Colonic mucosa (tissue), 4 donors: ENCODE measurements at regions not wholly inside any gene's neighbourhood (a gene's known extent, or its start where the extent isn't known, plus 50 kb on each side); places are given as distances from the start of the nearest gene placed in this dataset.

Source experiments
- DNase-seq: peaks from one replicate; pipeline ENCODE4 v3.0.0-alpha.2; 2020
- H3K27ac ChIP-seq: fragments of 200-600 bp; one replicate; pipeline ENCODE4 v1.8.0; 2021
- H3K27me3 ChIP-seq: fragments of 200-600 bp; one replicate; pipeline ENCODE4 v1.8.0; 2021
- H3K36me3 ChIP-seq: fragments of 200-600 bp; one replicate; pipeline ENCODE4 v1.8.0; 2021
- H3K4me1 ChIP-seq: fragments of 200-600 bp; one replicate; pipeline ENCODE4 v1.8.0; 2021; ENCODE audit warnings: mild to moderate bottlenecking
- H3K4me3 ChIP-seq: fragments of 200-600 bp; one replicate; pipeline ENCODE4 v1.8.0; 2021
- H3K9ac ChIP-seq, 2 donors: one replicate each; pipeline ENCODE4 v1.7.0; 2013; ENCODE audit warnings: control low read depth in 2 of 2, low read depth in 2 of 2, low read length in 2 of 2
- H3K9me3 ChIP-seq: fragments of 200-600 bp; one replicate; pipeline ENCODE4 v1.8.0; 2021
- CTCF ChIP-seq: fragments of 200-600 bp; IDR thresholded peaks from one replicate; pipeline ENCODE4 v1.8.0; 2022; ENCODE audit warnings: antibody characterized with exemption, mild to moderate bottlenecking
- intact Hi-C: fragments of 100-400 bp; cut with DNase I; formaldehyde crosslinking; loops from one replicate; pipeline ENCODE4 v1.14.1; 2022
- donor health status: healthy.
- donor health status: DM: no; HTN: no; CAD: no.
- donor health status: DM: no; HTN: no; CAD: no.

- Histone ChIP-seq H3K27ac (no peak overlapping the region), H3K36me3 (no peaks in the 10 kb centered on the region), H3K4me3 (no peak overlapping the region), H3K9me3 (no peaks in the 10 kb centered on the region), H3K27me3 (no peaks in the 10 kb centered on the region), H3K9ac (no peak overlapping the region), H3K4me1 (no peaks in the 10 kb centered on the region)
- no peak for DNase-seq
- no peak for TF ChIP-seq CTCF
- intact Hi-C loops = no loop called here
Observed at GRCh38 chr5:118556792-118557191, 431.6 kb downstream of the DTWD2 start.

- Histone ChIP-seq H3K36me3 (no peaks in the 10 kb centered on the region), H3K4me1 (no peaks in the 10 kb centered on the region), H3K9ac (no peak overlapping the region), H3K9me3 (no peaks in the 10 kb centered on the region), H3K27ac (no peak overlapping the region), H3K27me3 (no peaks in the 10 kb centered on the region), H3K4me3 (no peak overlapping the region)
- intact Hi-C loops = no loop called here
- no peak for TF ChIP-seq CTCF
- no peak for DNase-seq
Observed at GRCh38 chr5:118555727-118556126, 432.6 kb downstream of the DTWD2 start.

GRCh38 chr5:118554981-118555380 lies 433.4 kb downstream of the DTWD2 start:
- no peak overlapping the region for H3K4me3 ChIP-seq
- intact Hi-C loops = no loop called here
- H3K9me3 ChIP-seq = no peaks in the 10 kb centered on the region
- no peak for TF ChIP-seq CTCF
- H3K9ac ChIP-seq = no peak overlapping the region
- no peaks in the 10 kb centered on the region for H3K27me3 ChIP-seq
- no peaks in the 10 kb centered on the region for H3K4me1 ChIP-seq
- no peak for DNase-seq
- H3K27ac ChIP-seq = no peak overlapping the region
- no peaks in the 10 kb centered on the region for H3K36me3 ChIP-seq

GRCh38 chr5:118554241-118554640 lies 434.1 kb downstream of the DTWD2 start:
- Histone ChIP-seq H3K9me3 (no peaks in the 10 kb centered on the region), H3K27ac (no peak overlapping the region), H3K27me3 (no peaks in the 10 kb centered on the region), H3K4me1 (no peaks in the 10 kb centered on the region), H3K4me3 (no peak overlapping the region), H3K36me3 (no peaks in the 10 kb centered on the region), H3K9ac (no peak overlapping the region)
- no peak for TF ChIP-seq CTCF
- no peak for DNase-seq
- intact Hi-C loops = no loop called here

GRCh38 chr5:118553662-118554061 lies 434.7 kb downstream of the DTWD2 start:
- H3K9ac ChIP-seq = no peak overlapping the region
- no peak for DNase-seq
- H3K27ac ChIP-seq = no peak overlapping the region
- intact Hi-C loops = no loop called here
- no peak overlapping the region for H3K4me3 ChIP-seq
- H3K4me1 ChIP-seq = no peaks in the 10 kb centered on the region
- no peak for TF ChIP-seq CTCF
- H3K9me3 ChIP-seq = no peaks in the 10 kb centered on the region
- no peaks in the 10 kb centered on the region for H3K27me3 ChIP-seq
- no peaks in the 10 kb centered on the region for H3K36me3 ChIP-seq
